ENCODE measurements at regions not wholly inside any gene's neighbourhood (a gene's known extent, or its start where the extent isn't known, plus 50 kb on each side); places are given as distances from the start of the nearest gene placed in this dataset.

GRCh38 chr22:20637750-20638506, 130.5 kb downstream of the MED15 start:
- no peak for DNase-seq

GRCh38 chr22:20638507-20638870, 131.1 kb downstream of the MED15 start:
- DNase-seq = no peak

- no peak for DNase-seq
These were observed 131.9 kb downstream of the MED15 start for GRCh38 chr22:20639343-20639742.

GRCh38 chr22:20639750-20640149, 132.3 kb downstream of the MED15 start:
- DNase-seq = no peak

- DNase-seq = no peak
These were observed 132.6 kb upstream of the SERPIND1 start for GRCh38 chr22:20641198-20641892.

- DNase-seq = no peak
These were observed 131.9 kb upstream of the SERPIND1 start for GRCh38 chr22:20641919-20642579.

- DNase-seq = no peak
These were observed 131.2 kb upstream of the SERPIND1 start for GRCh38 chr22:20642668-20643179.

GRCh38 chr22:20644071-20644642, 129.8 kb upstream of the SERPIND1 start:
- DNase-seq = no peak

- DNase-seq = no peak
These were observed 128.0 kb upstream of the SERPIND1 start for GRCh38 chr22:20645954-20646353.

- DNase-seq = no peak
These were observed 127.5 kb upstream of the SERPIND1 start for GRCh38 chr22:20646415-20646814.

GRCh38 chr22:20646906-20647305, 127.0 kb upstream of the SERPIND1 start:
- DNase-seq = no peak

- no peak for DNase-seq
These were observed 126.2 kb upstream of the SERPIND1 start for GRCh38 chr22:20647586-20648305.

- no peak for DNase-seq
These were observed 125.5 kb upstream of the SERPIND1 start for GRCh38 chr22:20648306-20648903.

GRCh38 chr22:20650294-20651207, 123.4 kb upstream of the SERPIND1 start:
- DNase-seq = no peak

GRCh38 chr22:20651286-20651685, 122.6 kb upstream of the SERPIND1 start:
- DNase-seq = peak in 1 of 51 donors; percentile 24

GRCh38 chr22:20652130-20652529, 121.8 kb upstream of the SERPIND1 start:
- DNase-seq = no peak

GRCh38 chr22:20652582-20652981, 121.3 kb upstream of the SERPIND1 start:
- no peak for DNase-seq

GRCh38 chr22:20653012-20653794, 120.7 kb upstream of the SERPIND1 start:
- no peak for DNase-seq

- no peak for DNase-seq
These were observed 120.0 kb upstream of the SERPIND1 start for GRCh38 chr22:20653795-20654342.
